HG02981 (cell line): ENCODE measurements at regions not wholly inside any gene's neighbourhood (a gene's known extent, or its start where the extent isn't known, plus 50 kb on each side); places are given as distances from the start of the nearest gene placed in this dataset.

Experiments
- ATAC-seq: cut with Tn5 transposase; IDR thresholded peaks from one replicate; pipeline ENCODE4 v1.9.1; 2021; ENCODE audit warnings: mild to moderate bottlenecking, moderate library complexity; ENCODE audit not compliant: unreplicated experiment

GRCh38 chr9:85213650-85214607, 527.8 kb downstream of the AGTPBP1 start:
- ATAC-seq = no peak

- ATAC-seq = no peak
Measured at GRCh38 chr9:85212887-85213286, 528.9 kb downstream of the AGTPBP1 start.

- no peak for ATAC-seq
Measured at GRCh38 chr9:85212209-85212608, 529.5 kb downstream of the AGTPBP1 start.

GRCh38 chr9:85208666-85209065, 533.1 kb downstream of the AGTPBP1 start:
- ATAC-seq = no peak

- no peak for ATAC-seq
Measured at GRCh38 chr9:85204176-85204575, 534.6 kb downstream of the NTRK2 start.

- no peak for ATAC-seq
Measured at GRCh38 chr9:85202596-85202995, 533.1 kb downstream of the NTRK2 start.

- ATAC-seq = no peak
Measured at GRCh38 chr9:85200726-85201404, 531.3 kb downstream of the NTRK2 start.

GRCh38 chr9:85199866-85200495, 530.5 kb downstream of the NTRK2 start:
- no peak for ATAC-seq

- no peak for ATAC-seq
Measured at GRCh38 chr9:85192750-85193149, 523.2 kb downstream of the NTRK2 start.

- ATAC-seq = no peak
Measured at GRCh38 chr9:85186218-85186585, 516.7 kb downstream of the NTRK2 start.

GRCh38 chr9:85185486-85186217, 516.1 kb downstream of the NTRK2 start:
- ATAC-seq = no peak

- ATAC-seq = no peak
Measured at GRCh38 chr9:85182383-85182782, 512.9 kb downstream of the NTRK2 start.

- ATAC-seq = no peak
Measured at GRCh38 chr9:85178474-85178873, 508.9 kb downstream of the NTRK2 start.

- ATAC-seq = no peak
Measured at GRCh38 chr9:85173967-85174366, 504.4 kb downstream of the NTRK2 start.

- ATAC-seq = no peak
Measured at GRCh38 chr9:85172001-85172978, 502.8 kb downstream of the NTRK2 start.

GRCh38 chr9:85171163-85171562, 501.6 kb downstream of the NTRK2 start:
- no peak for ATAC-seq

GRCh38 chr9:85168412-85168811, 498.9 kb downstream of the NTRK2 start:
- ATAC-seq = no peak

- no peak for ATAC-seq
Measured at GRCh38 chr9:85167146-85167545, 497.6 kb downstream of the NTRK2 start.

GRCh38 chr9:85163825-85164224, 494.3 kb downstream of the NTRK2 start:
- no peak for ATAC-seq

- no peak for ATAC-seq
Measured at GRCh38 chr9:85163415-85163814, 493.9 kb downstream of the NTRK2 start.
